Glutamatergic neuron (in vitro differentiated cells): ENCODE measurements at regions not wholly inside any gene's neighbourhood (a gene's known extent, or its start where the extent isn't known, plus 50 kb on each side); places are given as distances from the start of the nearest gene placed in this dataset.
"Not testable (repeated sequence)": the region's sequence is repeated elsewhere in the genome, so short reads cannot be mapped to it uniquely, and the experiment has no call there.

ENCODE experiments used
- DNase-seq: peaks from one replicate; pipeline ENCODE4 v3.0.0; 2022
- H3K27ac Mint-ChIP-seq: one replicate; pipeline ENCODE4 v1.8.0; 2020; ENCODE audit warnings: mild to moderate bottlenecking, mixed read lengths, inconsistent platforms; ENCODE audit not compliant: unreplicated experiment
- H3K27me3 Mint-ChIP-seq: one replicate; pipeline ENCODE4 v1.8.0; 2020; ENCODE audit warnings: mild to moderate bottlenecking, moderate library complexity, mixed read lengths, inconsistent platforms; ENCODE audit not compliant: unreplicated experiment
- H3K36me3 Mint-ChIP-seq: one replicate; pipeline ENCODE4 v1.8.0; 2020; ENCODE audit warnings: mild to moderate bottlenecking, mixed read lengths, inconsistent platforms; ENCODE audit not compliant: unreplicated experiment
- H3K4me1 Mint-ChIP-seq: one replicate; pipeline ENCODE4 v1.8.0; 2020; ENCODE audit warnings: mild to moderate bottlenecking, low read depth, mixed read lengths, inconsistent platforms; ENCODE audit not compliant: unreplicated experiment
- H3K4me3 Mint-ChIP-seq: one replicate; pipeline ENCODE4 v1.8.0; 2020; ENCODE audit warnings: mild to moderate bottlenecking, mixed read lengths, inconsistent platforms; ENCODE audit not compliant: unreplicated experiment
- H3K9me3 Mint-ChIP-seq: one replicate; pipeline ENCODE4 v1.8.0; 2020; ENCODE audit warnings: mild to moderate bottlenecking, moderate library complexity, mixed read lengths, inconsistent platforms; ENCODE audit not compliant: unreplicated experiment
- CTCF ChIP-seq: fragments of 200-600 bp; sonication (generic); IDR thresholded peaks from one replicate; pipeline ENCODE4 v1.5.0; 2021; ENCODE audit not compliant: partially characterized antibody, unreplicated experiment

- Mint-ChIP-seq H3K36me3 (peaks cover 8% of the 10 kb centered on the region), H3K4me3 (no peak overlapping the region), H3K4me1 (peaks cover 3% of the 10 kb centered on the region), H3K27me3 (peaks cover 2% of the 10 kb centered on the region), H3K9me3 (peaks cover 17% of the 10 kb centered on the region), H3K27ac (no peak overlapping the region)
- no peak for DNase-seq
- TF ChIP-seq CTCF, result no peak
These were observed 70.0 kb downstream of the ELAPOR2 start for GRCh38 chr7:86989407-86989806.

GRCh38 chr7:86987834-86988233 is 71.6 kb downstream of the ELAPOR2 start:
- H3K4me3 Mint-ChIP-seq, result not testable (repeated sequence)

GRCh38 chr7:86987358-86987757 is 72.1 kb downstream of the ELAPOR2 start:
- not testable (repeated sequence) for H3K27ac Mint-ChIP-seq, H3K27me3 Mint-ChIP-seq, H3K4me3 Mint-ChIP-seq, DNase-seq, H3K4me1 Mint-ChIP-seq
- peaks cover 19% of the 10 kb centered on the region for H3K9me3 Mint-ChIP-seq
- H3K36me3 Mint-ChIP-seq, result peaks cover 23% of the 10 kb centered on the region

More at GRCh38 chr7:86987834-86988233, 71.6 kb downstream of the ELAPOR2 start:
- H3K9me3 Mint-ChIP-seq, result peaks cover 19% of the 10 kb centered on the region
- H3K36me3 Mint-ChIP-seq, result peaks cover 21% of the 10 kb centered on the region
- H3K27me3 Mint-ChIP-seq, DNase-seq, H3K27ac Mint-ChIP-seq, H3K4me1 Mint-ChIP-seq: not testable (repeated sequence)

GRCh38 chr7:86985342-86985741 is 74.1 kb downstream of the ELAPOR2 start:
- not testable (repeated sequence) for H3K4me3 Mint-ChIP-seq, DNase-seq, H3K27ac Mint-ChIP-seq, H3K27me3 Mint-ChIP-seq
- Mint-ChIP-seq H3K36me3 (peaks cover 23% of the 10 kb centered on the region), H3K9me3 (peaks cover 24% of the 10 kb centered on the region), H3K4me1 (peaks cover 11% of the 10 kb centered on the region)

- H3K9me3 Mint-ChIP-seq, result peaks cover 26% of the 10 kb centered on the region
These were observed 75.8 kb downstream of the ELAPOR2 start for GRCh38 chr7:86983654-86984053.

GRCh38 chr7:86981937-86982336 is 77.5 kb downstream of the ELAPOR2 start:
- peaks cover 22% of the 10 kb centered on the region for H3K9me3 Mint-ChIP-seq
- DNase-seq, H3K27me3 Mint-ChIP-seq, H3K27ac Mint-ChIP-seq, H3K4me3 Mint-ChIP-seq: not testable (repeated sequence)
- H3K36me3 Mint-ChIP-seq, result peaks cover 23% of the 10 kb centered on the region
- peaks cover 15% of the 10 kb centered on the region for H3K4me1 Mint-ChIP-seq

More at GRCh38 chr7:86983654-86984053, 75.8 kb downstream of the ELAPOR2 start:
- H3K36me3 Mint-ChIP-seq, result peaks cover 23% of the 10 kb centered on the region
- not testable (repeated sequence) for H3K27ac Mint-ChIP-seq, DNase-seq, H3K4me3 Mint-ChIP-seq, H3K27me3 Mint-ChIP-seq
- peaks cover 13% of the 10 kb centered on the region for H3K4me1 Mint-ChIP-seq

GRCh38 chr7:86981127-86981526 is 78.3 kb downstream of the ELAPOR2 start:
- Mint-ChIP-seq H3K36me3 (peaks cover 23% of the 10 kb centered on the region), H3K4me1 (peaks cover 17% of the 10 kb centered on the region), H3K4me3 (peak overlapping the region; percentile 4), H3K27me3 (peaks cover 3% of the 10 kb centered on the region), H3K9me3 (peaks cover 20% of the 10 kb centered on the region), H3K27ac (peak overlapping the region; percentile 19)
- no peak for TF ChIP-seq CTCF
- DNase-seq, result no peak
